Testis (tissue), 2 donors: ENCODE measurements at regions not wholly inside any gene's neighbourhood (a gene's known extent, or its start where the extent isn't known, plus 50 kb on each side); places are given as distances from the start of the nearest gene placed in this dataset.

Experiments
- DNase-seq: peaks from one replicate; pipeline ENCODE4 v3.0.0-alpha.2; 2019
- H3K27ac ChIP-seq, 2 donors: fragments of 200-600 bp; sonication (generic); one replicate each; pipeline ENCODE4 v1.5.1; 2019
- H3K27me3 ChIP-seq: fragments of 200-600 bp; sonication (generic); one replicate; pipeline ENCODE4 v1.5.1; 2019
- H3K36me3 ChIP-seq: fragments of 200-600 bp; sonication (generic); one replicate; pipeline ENCODE4 v1.5.1; 2017; ENCODE audit warnings: low read depth; ENCODE audit errors: missing control alignments
- H3K4me1 ChIP-seq: fragments of 200-600 bp; sonication (generic); one replicate; pipeline ENCODE4 v1.5.1; 2019
- H3K4me3 ChIP-seq, 2 donors: fragments of 200-600 bp; sonication (generic); one replicate each; pipeline ENCODE4 v1.5.1; 2017 to 2019
- H3K9me3 ChIP-seq: fragments of 200-600 bp; sonication (generic); one replicate; pipeline ENCODE4 v1.5.1; 2017
- POLR2A ChIP-seq: fragments of 450-650 bp; IDR thresholded peaks from one replicate; pipeline ENCODE4 v1.6.1; 2017; ENCODE audit warnings: antibody characterized with exemption, mild to moderate bottlenecking, moderate library complexity
- WGBS, 2 donors: methylation state at CpG; one replicate each; pipeline ENCODE4 v1.1.5; 2018; 5-methylcytosine and 5-hydroxymethylcytosine counted together
- intact Hi-C: fragments of 100-400 bp; cut with DNase I; formaldehyde crosslinking; loops from one replicate; pipeline ENCODE4 v1.15.1; 2023; ENCODE audit warnings: low total_unique reads
- TF ChIP-seq, protein P1 (sequence below), 3 experiments: fragments of 450-650 bp in 2 of 3; fragments of 200-600 bp in 1 of 3; sonication (generic) in 1 of 3; IDR thresholded peaks; one replicate each; pipeline ENCODE4 v1.5.1; 2016 to 2019; ENCODE audit warnings: antibody characterized with exemption in 3 of 3, mild to moderate bottlenecking in 2 of 3, moderate library complexity in 1 of 3

DNA sequence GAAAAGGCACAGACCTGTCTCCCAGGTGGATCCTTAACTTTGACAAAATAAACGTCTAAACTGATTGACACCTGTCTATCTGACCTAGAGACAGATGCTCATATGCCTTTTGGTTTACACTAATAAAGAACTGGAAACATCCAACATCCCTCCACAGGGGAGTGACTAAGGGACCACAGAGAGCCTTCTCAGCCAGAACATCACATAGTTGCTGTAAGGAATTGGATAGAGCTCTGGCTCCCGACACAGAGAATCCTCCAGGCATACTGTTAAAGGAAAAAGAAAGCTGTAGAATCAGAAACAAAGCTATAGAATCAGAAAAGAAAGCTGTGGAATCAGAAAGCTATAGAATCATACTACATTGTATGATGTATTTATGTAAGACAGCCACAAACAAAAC lies 258.8 kb downstream of the STK31 start:
- 60 to 69% methylated on average over 2 of the region's 2 CpGs for WGBS, 2 donors
- TF ChIP-seq, protein P1, sequence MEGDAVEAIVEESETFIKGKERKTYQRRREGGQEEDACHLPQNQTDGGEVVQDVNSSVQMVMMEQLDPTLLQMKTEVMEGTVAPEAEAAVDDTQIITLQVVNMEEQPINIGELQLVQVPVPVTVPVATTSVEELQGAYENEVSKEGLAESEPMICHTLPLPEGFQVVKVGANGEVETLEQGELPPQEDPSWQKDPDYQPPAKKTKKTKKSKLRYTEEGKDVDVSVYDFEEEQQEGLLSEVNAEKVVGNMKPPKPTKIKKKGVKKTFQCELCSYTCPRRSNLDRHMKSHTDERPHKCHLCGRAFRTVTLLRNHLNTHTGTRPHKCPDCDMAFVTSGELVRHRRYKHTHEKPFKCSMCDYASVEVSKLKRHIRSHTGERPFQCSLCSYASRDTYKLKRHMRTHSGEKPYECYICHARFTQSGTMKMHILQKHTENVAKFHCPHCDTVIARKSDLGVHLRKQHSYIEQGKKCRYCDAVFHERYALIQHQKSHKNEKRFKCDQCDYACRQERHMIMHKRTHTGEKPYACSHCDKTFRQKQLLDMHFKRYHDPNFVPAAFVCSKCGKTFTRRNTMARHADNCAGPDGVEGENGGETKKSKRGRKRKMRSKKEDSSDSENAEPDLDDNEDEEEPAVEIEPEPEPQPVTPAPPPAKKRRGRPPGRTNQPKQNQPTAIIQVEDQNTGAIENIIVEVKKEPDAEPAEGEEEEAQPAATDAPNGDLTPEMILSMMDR (IDR thresholded peaks at IDR 0.05) = no peak
- no peak for TF ChIP-seq POLR2A

DNA sequence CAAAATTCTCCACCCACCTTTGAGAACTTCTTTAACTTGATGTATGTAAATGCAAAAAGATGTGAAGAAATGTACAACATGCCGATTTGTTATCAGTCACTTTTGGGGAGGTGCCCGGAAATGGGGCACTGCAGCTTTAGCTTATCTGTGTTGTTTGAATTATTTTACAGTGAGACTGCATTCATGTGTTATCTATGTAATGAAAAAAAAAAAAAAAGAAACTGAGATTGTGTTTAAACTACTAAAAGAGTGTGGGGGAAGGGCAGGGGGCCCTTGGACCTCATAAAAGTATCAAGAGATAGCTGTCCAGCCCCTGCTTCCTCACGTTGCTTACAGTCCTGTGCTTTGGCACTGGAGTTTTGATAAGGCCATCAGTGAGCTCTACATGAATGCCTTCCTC lies 259.4 kb downstream of the STK31 start:
- no peak for TF ChIP-seq POLR2A
- TF ChIP-seq, protein P1 (IDR thresholded peaks at IDR 0.05) = no peak
- WGBS, 2 donors = 31 to 37% methylated on average over 3 of the region's 3 CpGs

More for the DNA sequence above, 258.8 kb downstream of the STK31 start:
- intact Hi-C loops = no loop called here
- Histone ChIP-seq H3K4me3 (no peak overlapping the region), H3K9me3 (no peaks in the 10 kb centered on the region), H3K27ac (no peak overlapping the region), H3K4me1 (no peaks in the 10 kb centered on the region), H3K27me3 (no peaks in the 10 kb centered on the region), H3K36me3 (no peaks in the 10 kb centered on the region)
- DNase-seq = no peak

DNA sequence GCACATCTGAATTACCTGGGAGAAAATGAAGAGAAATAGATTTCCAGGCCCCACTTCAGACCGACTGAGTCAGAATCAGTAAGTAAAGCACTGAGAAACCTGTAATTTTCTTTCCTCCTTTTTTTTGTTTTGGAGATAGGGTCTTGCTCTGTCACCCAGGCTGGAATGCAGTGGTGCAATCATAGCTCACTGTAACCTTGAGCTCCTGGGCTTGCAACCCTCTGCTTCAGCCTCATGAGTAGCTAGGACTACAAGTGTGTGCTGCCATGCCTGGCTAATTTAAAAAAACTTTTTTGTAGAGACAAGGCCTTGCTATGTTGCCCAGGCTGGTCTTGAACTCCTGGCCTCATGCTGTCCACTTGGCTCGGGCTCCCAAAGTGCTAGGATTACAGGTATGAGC lies 260.2 kb downstream of the STK31 start:
- DNase-seq = no peak
- TF ChIP-seq POLR2A = no peak
- TF ChIP-seq, protein P1 (IDR thresholded peaks at IDR 0.05) = no peak
- intact Hi-C loops = no loop called here
- H3K36me3 ChIP-seq = no peaks in the 10 kb centered on the region
- H3K4me3 ChIP-seq = no peak overlapping the region
- WGBS, 2 donors = 72 to 89% methylated on average over 2 of the region's 2 CpGs
- no peaks in the 10 kb centered on the region for H3K4me1 ChIP-seq
- H3K9me3 ChIP-seq = no peaks in the 10 kb centered on the region
- no peak overlapping the region for H3K27ac ChIP-seq
- H3K27me3 ChIP-seq = no peaks in the 10 kb centered on the region

More for the DNA sequence above, 259.4 kb downstream of the STK31 start:
- H3K36me3 ChIP-seq = no peaks in the 10 kb centered on the region
- H3K4me3 ChIP-seq = no peak overlapping the region
- no peaks in the 10 kb centered on the region for H3K4me1 ChIP-seq
- intact Hi-C loops = no loop called here
- H3K27me3 ChIP-seq = no peaks in the 10 kb centered on the region
- DNase-seq = no peak
- no peaks in the 10 kb centered on the region for H3K9me3 ChIP-seq
- H3K27ac ChIP-seq = no peak overlapping the region

DNA sequence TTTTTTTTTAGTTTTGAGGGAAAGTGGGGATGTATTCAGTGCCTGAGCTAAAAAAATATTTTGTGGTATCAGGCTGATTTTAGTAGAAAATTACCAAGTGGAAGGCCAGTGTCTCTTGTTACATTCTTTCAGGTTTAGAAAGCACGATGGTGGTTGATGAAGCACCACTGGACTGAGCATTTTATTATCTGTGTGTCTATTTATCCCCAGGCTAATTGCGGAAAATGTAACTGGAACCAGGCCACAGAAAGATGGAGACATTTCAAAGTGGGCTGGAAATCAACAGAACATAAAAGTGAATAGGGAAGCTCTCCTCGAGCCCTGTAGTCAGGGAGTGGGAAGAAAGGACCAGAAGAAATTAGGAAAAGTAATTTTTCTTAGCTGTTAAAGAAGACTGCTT lies 261.0 kb downstream of the STK31 start:
- DNase-seq = no peak
- TF ChIP-seq POLR2A = no peak
- TF ChIP-seq, protein P1 (IDR thresholded peaks at IDR 0.05) = no peak
- intact Hi-C loops = no loop called here
- no peaks in the 10 kb centered on the region for H3K27me3 ChIP-seq
- no peaks in the 10 kb centered on the region for H3K4me1 ChIP-seq
- WGBS, 2 donors = 53 to 60% methylated on average over 3 of the region's 3 CpGs
- H3K9me3 ChIP-seq = no peaks in the 10 kb centered on the region
- H3K27ac ChIP-seq = no peak overlapping the region
- no peaks in the 10 kb centered on the region for H3K36me3 ChIP-seq
- no peak overlapping the region for H3K4me3 ChIP-seq

DNA sequence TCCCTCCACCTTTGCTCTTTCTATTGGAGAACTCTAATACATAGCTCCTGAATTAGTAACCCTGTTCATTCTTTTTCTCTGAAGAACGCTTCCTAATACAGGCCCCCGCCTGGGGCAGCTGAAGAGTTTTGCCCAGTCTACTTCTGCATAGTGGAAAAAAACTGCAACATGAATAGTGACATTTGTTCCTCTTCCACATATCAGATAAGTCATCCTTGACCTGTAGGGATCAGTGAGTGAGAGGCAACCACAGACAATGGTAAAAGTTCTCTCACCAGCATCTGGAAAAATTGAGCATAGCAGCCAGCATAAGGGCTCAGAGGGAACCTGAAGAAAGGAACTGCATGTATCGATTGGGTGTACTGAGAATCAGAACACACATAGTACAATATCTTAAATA lies 262.0 kb downstream of the STK31 start:
- Histone ChIP-seq H3K36me3 (no peaks in the 10 kb centered on the region), H3K9me3 (no peaks in the 10 kb centered on the region), H3K4me1 (no peaks in the 10 kb centered on the region), H3K27ac (no peak overlapping the region), H3K4me3 (no peak overlapping the region), H3K27me3 (no peaks in the 10 kb centered on the region)
- no peak for DNase-seq
- WGBS, 2 donors = 95 to 99% methylated on average over 3 of the region's 3 CpGs
- intact Hi-C loops = no loop called here
- TF ChIP-seq POLR2A = no peak
- TF ChIP-seq, protein P1 (IDR thresholded peaks at IDR 0.05) = no peak
